ENCODE measurements at regions not wholly inside any gene's neighbourhood (a gene's known extent, or its start where the extent isn't known, plus 50 kb on each side); places are given as distances from the start of the nearest gene placed in this dataset.
"Not testable (repeated sequence)": the region's sequence is repeated elsewhere in the genome, so short reads cannot be mapped to it uniquely, and the experiment has no call there.

DNA sequence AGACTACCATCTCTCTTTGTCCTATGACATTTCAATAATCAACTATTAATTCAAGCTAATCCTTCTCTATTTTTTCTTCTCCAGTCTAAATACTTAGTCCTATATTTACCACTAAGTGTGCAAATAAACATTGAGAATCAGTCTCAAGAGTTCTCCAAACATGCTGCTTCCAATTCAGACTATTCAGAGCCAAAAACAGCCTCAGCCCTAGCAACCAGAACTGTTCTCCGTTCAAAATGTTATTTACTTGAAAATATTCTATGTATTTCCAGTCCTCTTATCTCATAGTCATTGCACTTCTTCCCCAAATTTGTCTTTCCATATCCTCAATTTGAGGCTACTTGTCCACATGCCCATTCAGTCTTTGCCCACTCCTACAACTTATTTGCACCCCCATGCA, 805.5 kb downstream of the IGSF11 start:
- Histone ChIP-seq H3K4me1 (ENCODE audit: control insufficient read depth, low read depth, low read length) (no peaks in the 10 kb centered on the region), H3K9ac (ENCODE audit: low read length) (no peak overlapping the region), H3K27ac (ENCODE audit: low read length) (no peak overlapping the region), H3K36me3 (ENCODE audit: control insufficient read depth, low read depth, low read length) (no peaks in the 10 kb centered on the region), H3K9me3 (ENCODE audit: control insufficient read depth, low read depth, low read length) (no peaks in the 10 kb centered on the region), H3K27me3 (ENCODE audit: control insufficient read depth, insufficient read depth, low read length) (no peaks in the 10 kb centered on the region), H3K4me3 (ENCODE audit: low read length) (no peak overlapping the region)

- H3K9me3 ChIP-seq (ENCODE audit: control insufficient read depth, low read depth, low read length) = no peaks in the 10 kb centered on the region
- H3K36me3 ChIP-seq (ENCODE audit: control insufficient read depth, low read depth, low read length) = no peaks in the 10 kb centered on the region
These were observed 803.1 kb downstream of the IGSF11 start for GRCh38 chr3:118231578-118231977.

GRCh38 chr3:118239253-118239652, 795.4 kb downstream of the IGSF11 start:
- Histone ChIP-seq H3K36me3 (ENCODE audit: control insufficient read depth, low read depth, low read length) (no peaks in the 10 kb centered on the region), H3K9me3 (ENCODE audit: control insufficient read depth, low read depth, low read length) (no peaks in the 10 kb centered on the region), H3K27ac (ENCODE audit: low read length) (no peak overlapping the region), H3K4me1 (ENCODE audit: control insufficient read depth, low read depth, low read length) (no peaks in the 10 kb centered on the region), H3K9ac (ENCODE audit: low read length) (no peak overlapping the region), H3K4me3 (ENCODE audit: low read length) (no peak overlapping the region), H3K27me3 (ENCODE audit: control insufficient read depth, insufficient read depth, low read length) (no peaks in the 10 kb centered on the region)

More at GRCh38 chr3:118231578-118231977, 803.1 kb downstream of the IGSF11 start:
- Histone ChIP-seq H3K27ac (ENCODE audit: low read length) (no peak overlapping the region), H3K9ac (ENCODE audit: low read length) (no peak overlapping the region), H3K4me3 (ENCODE audit: low read length) (no peak overlapping the region), H3K27me3 (ENCODE audit: control insufficient read depth, insufficient read depth, low read length) (no peaks in the 10 kb centered on the region), H3K4me1 (ENCODE audit: control insufficient read depth, low read depth, low read length) (no peaks in the 10 kb centered on the region)

- Histone ChIP-seq H3K9ac (ENCODE audit: low read length) (no peak overlapping the region), H3K36me3 (ENCODE audit: control insufficient read depth, low read depth, low read length) (no peaks in the 10 kb centered on the region), H3K9me3 (ENCODE audit: control insufficient read depth, low read depth, low read length) (no peaks in the 10 kb centered on the region), H3K27me3 (ENCODE audit: control insufficient read depth, insufficient read depth, low read length) (no peaks in the 10 kb centered on the region), H3K4me1 (ENCODE audit: control insufficient read depth, low read depth, low read length) (no peaks in the 10 kb centered on the region), H3K27ac (ENCODE audit: low read length) (no peak overlapping the region), H3K4me3 (ENCODE audit: low read length) (no peak overlapping the region)
These were observed 789.9 kb downstream of the IGSF11 start for GRCh38 chr3:118244761-118245160.

DNA sequence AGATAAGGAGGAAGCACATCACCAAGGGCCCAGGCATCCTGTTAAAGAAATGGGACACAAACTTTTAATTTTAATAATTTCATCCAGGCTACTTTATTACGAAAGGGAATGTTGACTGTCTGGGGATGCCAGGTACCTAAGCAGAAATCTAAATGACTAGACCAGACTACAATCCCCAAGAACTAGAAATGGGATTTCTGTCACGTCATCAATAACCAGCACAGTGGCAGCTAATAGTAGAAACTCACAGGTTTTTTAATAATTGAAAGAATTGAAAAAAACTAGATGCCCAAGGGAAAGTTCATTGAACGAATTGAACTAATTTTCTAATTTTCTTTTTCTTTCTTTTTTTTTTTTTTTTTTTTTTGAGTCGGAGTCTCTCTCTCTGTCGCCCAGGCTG, 789.3 kb downstream of the IGSF11 start:
- Histone ChIP-seq H3K36me3 (ENCODE audit: control insufficient read depth, low read depth, low read length) (no peaks in the 10 kb centered on the region), H3K27ac (ENCODE audit: low read length) (no peak overlapping the region), H3K4me1 (ENCODE audit: control insufficient read depth, low read depth, low read length) (no peaks in the 10 kb centered on the region), H3K9ac (ENCODE audit: low read length) (no peak overlapping the region), H3K27me3 (ENCODE audit: control insufficient read depth, insufficient read depth, low read length) (no peaks in the 10 kb centered on the region), H3K9me3 (ENCODE audit: control insufficient read depth, low read depth, low read length) (no peaks in the 10 kb centered on the region), H3K4me3 (ENCODE audit: low read length) (no peak overlapping the region)

- not testable (repeated sequence) for H3K27me3 ChIP-seq (ENCODE audit: control insufficient read depth, insufficient read depth, low read length); H3K4me1 ChIP-seq (ENCODE audit: control insufficient read depth, low read depth, low read length); H3K36me3 ChIP-seq (ENCODE audit: control insufficient read depth, low read depth, low read length); H3K9me3 ChIP-seq (ENCODE audit: control insufficient read depth, low read depth, low read length); H3K9ac ChIP-seq (ENCODE audit: low read length); H3K4me3 ChIP-seq (ENCODE audit: low read length); H3K27ac ChIP-seq (ENCODE audit: low read length)
These were observed 775.8 kb downstream of the IGSF11 start for GRCh38 chr3:118258850-118259249.

DNA sequence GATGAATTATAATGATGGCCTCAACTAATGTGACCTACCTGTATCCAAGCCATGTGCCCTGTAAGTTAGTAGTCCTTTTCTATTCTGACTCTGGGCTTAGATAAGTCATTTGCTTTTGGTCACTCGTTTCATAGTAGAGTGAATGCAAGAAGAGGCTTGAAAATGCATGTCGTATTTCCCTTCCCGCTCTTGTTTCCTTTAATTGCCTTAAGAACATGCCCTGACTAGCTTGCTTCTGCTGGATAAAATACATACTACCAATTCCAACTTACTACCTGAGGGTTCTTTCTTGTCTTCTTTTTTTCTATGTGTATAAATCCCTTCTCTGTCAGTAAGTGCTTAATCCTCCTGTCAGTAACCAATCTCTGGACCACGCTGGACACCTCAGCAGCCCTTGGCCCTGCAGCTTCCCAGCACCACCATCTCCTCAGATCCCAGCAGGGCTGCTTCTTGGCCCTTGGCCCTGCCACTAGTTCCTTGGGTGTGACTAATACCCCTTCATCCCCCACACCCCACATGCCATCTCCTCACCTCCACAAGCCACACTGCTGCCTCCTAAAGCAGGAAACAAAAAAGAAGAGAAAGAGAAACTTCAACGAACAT, 771.7 kb downstream of the IGSF11 start:
- H3K9me3 ChIP-seq (ENCODE audit: control insufficient read depth, low read depth, low read length) = no peaks in the 10 kb centered on the region

GRCh38 chr3:118267588-118267987, 767.1 kb downstream of the IGSF11 start:
- no peaks in the 10 kb centered on the region for H3K9me3 ChIP-seq (ENCODE audit: control insufficient read depth, low read depth, low read length)
- H3K27me3 ChIP-seq (ENCODE audit: control insufficient read depth, insufficient read depth, low read length) = no peaks in the 10 kb centered on the region
- no peaks in the 10 kb centered on the region for H3K36me3 ChIP-seq (ENCODE audit: control insufficient read depth, low read depth, low read length)
- no peak overlapping the region for H3K9ac ChIP-seq (ENCODE audit: low read length)
- H3K4me1 ChIP-seq (ENCODE audit: control insufficient read depth, low read depth, low read length) = no peaks in the 10 kb centered on the region
- H3K27ac ChIP-seq (ENCODE audit: low read length) = no peak overlapping the region
- no peak overlapping the region for H3K4me3 ChIP-seq (ENCODE audit: low read length)

More for the DNA sequence above, 771.7 kb downstream of the IGSF11 start:
- Histone ChIP-seq H3K4me1 (ENCODE audit: control insufficient read depth, low read depth, low read length) (no peaks in the 10 kb centered on the region), H3K4me3 (ENCODE audit: low read length) (no peak overlapping the region), H3K9ac (ENCODE audit: low read length) (no peak overlapping the region), H3K36me3 (ENCODE audit: control insufficient read depth, low read depth, low read length) (no peaks in the 10 kb centered on the region), H3K27ac (ENCODE audit: low read length) (no peak overlapping the region), H3K27me3 (ENCODE audit: control insufficient read depth, insufficient read depth, low read length) (no peaks in the 10 kb centered on the region)

DNA sequence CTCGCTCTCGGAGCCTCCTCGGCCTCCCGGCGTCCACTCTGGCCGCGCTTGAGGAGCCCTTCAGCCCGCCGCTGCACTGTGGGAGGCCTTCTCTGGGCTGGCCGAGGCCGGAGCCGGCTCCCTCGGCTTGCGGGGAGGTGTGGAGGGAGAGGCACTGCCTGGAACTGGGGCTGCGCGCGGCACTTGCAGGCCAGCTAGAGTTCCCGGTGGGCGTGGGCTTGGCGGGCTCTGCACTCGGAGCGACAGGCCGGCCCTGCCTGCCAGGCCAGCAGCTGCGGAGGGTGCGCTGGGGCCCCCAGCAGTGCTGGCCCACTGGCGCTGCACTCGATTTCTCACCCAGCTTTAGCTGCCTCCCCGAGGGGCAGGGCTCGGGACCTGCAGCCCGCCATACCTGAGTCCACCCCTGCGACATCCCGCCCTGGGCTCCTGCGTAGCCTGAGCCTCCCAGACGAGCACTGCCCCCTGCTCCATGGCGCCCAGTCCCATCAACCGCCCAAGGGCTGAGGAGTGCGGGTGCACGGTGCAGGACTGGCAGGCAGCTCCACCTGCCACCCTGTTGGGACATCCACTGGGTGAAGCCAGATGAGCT, 765.0 kb downstream of the IGSF11 start:
- no peaks in the 10 kb centered on the region for H3K9me3 ChIP-seq (ENCODE audit: control insufficient read depth, low read depth, low read length)
- no peak overlapping the region for H3K9ac ChIP-seq (ENCODE audit: low read length)
- no peaks in the 10 kb centered on the region for H3K36me3 ChIP-seq (ENCODE audit: control insufficient read depth, low read depth, low read length)
- H3K27me3 ChIP-seq (ENCODE audit: control insufficient read depth, insufficient read depth, low read length) = no peaks in the 10 kb centered on the region
- H3K4me3 ChIP-seq (ENCODE audit: low read length) = no peak overlapping the region
- H3K4me1 ChIP-seq (ENCODE audit: control insufficient read depth, low read depth, low read length) = no peaks in the 10 kb centered on the region
- no peak overlapping the region for H3K27ac ChIP-seq (ENCODE audit: low read length)

DNA sequence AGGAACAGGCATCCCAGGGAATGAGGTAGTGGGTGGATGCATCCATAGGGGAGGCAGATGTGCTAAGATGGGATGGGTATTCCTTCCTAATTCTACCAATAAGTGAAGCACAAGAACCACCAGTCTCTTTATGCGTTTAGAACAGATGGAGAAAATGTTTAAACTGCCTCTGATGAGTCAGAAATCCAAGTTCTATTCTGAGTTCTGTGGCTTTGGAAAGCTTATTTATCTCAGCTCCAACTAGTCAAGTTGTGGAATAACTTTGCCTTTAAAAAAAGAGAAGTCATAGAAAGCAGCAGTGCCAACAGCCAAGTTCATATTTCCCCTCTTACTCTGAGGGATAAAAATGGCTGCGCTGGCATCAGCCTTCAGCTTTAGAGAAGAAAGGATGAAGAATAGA, 761.7 kb downstream of the IGSF11 start:
- Histone ChIP-seq H3K9me3 (ENCODE audit: control insufficient read depth, low read depth, low read length) (no peaks in the 10 kb centered on the region), H3K36me3 (ENCODE audit: control insufficient read depth, low read depth, low read length) (no peaks in the 10 kb centered on the region)

GRCh38 chr3:118277814-118278213, 756.8 kb downstream of the IGSF11 start:
- H3K36me3 ChIP-seq (ENCODE audit: control insufficient read depth, low read depth, low read length) = no peaks in the 10 kb centered on the region
- no peak overlapping the region for H3K9ac ChIP-seq (ENCODE audit: low read length)
- H3K4me1 ChIP-seq (ENCODE audit: control insufficient read depth, low read depth, low read length) = peaks cover 6% of the 10 kb centered on the region
- no peak overlapping the region for H3K4me3 ChIP-seq (ENCODE audit: low read length)
- H3K9me3 ChIP-seq (ENCODE audit: control insufficient read depth, low read depth, low read length) = no peaks in the 10 kb centered on the region
- no peaks in the 10 kb centered on the region for H3K27me3 ChIP-seq (ENCODE audit: control insufficient read depth, insufficient read depth, low read length)
- no peak overlapping the region for H3K27ac ChIP-seq (ENCODE audit: low read length)

More for the DNA sequence above, 761.7 kb downstream of the IGSF11 start:
- H3K4me1 ChIP-seq (ENCODE audit: control insufficient read depth, low read depth, low read length) = no peaks in the 10 kb centered on the region
- H3K27ac ChIP-seq (ENCODE audit: low read length) = no peak overlapping the region
- no peak overlapping the region for H3K9ac ChIP-seq (ENCODE audit: low read length)
- H3K27me3 ChIP-seq (ENCODE audit: control insufficient read depth, insufficient read depth, low read length) = no peaks in the 10 kb centered on the region
- H3K4me3 ChIP-seq (ENCODE audit: low read length) = no peak overlapping the region

DNA sequence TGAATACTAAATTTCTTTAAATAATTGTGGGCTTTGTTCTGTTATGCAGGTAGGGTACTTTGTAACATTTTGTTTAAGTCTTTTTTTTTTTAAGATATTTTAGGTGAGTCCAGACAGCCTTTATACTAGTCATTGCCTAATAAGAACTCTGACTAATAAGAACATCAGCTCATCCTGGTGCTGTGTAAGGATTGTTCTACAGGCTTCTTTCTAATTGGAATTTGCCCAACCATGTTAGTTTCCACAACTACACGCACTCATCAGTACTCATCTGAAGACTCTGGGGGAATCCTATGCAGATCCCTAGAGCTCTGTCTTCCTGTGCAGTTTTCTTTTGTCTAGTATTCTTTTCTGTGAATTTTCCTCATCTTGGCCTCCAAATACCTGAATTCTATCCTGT, 741.8 kb downstream of the IGSF11 start:
- Histone ChIP-seq H3K4me1 (ENCODE audit: control insufficient read depth, low read depth, low read length) (no peaks in the 10 kb centered on the region), H3K9me3 (ENCODE audit: control insufficient read depth, low read depth, low read length) (no peaks in the 10 kb centered on the region), H3K4me3 (ENCODE audit: low read length) (no peak overlapping the region), H3K27ac (ENCODE audit: low read length) (no peak overlapping the region), H3K36me3 (ENCODE audit: control insufficient read depth, low read depth, low read length) (no peaks in the 10 kb centered on the region), H3K9ac (ENCODE audit: low read length) (no peak overlapping the region), H3K27me3 (ENCODE audit: control insufficient read depth, insufficient read depth, low read length) (no peaks in the 10 kb centered on the region)

Measured in iPS-18a (cell line).